Colonic mucosa (tissue), 4 donors: ENCODE measurements at regions not wholly inside any gene's neighbourhood (a gene's known extent, or its start where the extent isn't known, plus 50 kb on each side); places are given as distances from the start of the nearest gene placed in this dataset.

Experiments used
- DNase-seq: peaks from one replicate; pipeline ENCODE4 v3.0.0-alpha.2; 2020
- H3K27ac ChIP-seq: fragments of 200-600 bp; one replicate; pipeline ENCODE4 v1.8.0; 2021
- H3K27me3 ChIP-seq: fragments of 200-600 bp; one replicate; pipeline ENCODE4 v1.8.0; 2021
- H3K36me3 ChIP-seq: fragments of 200-600 bp; one replicate; pipeline ENCODE4 v1.8.0; 2021
- H3K4me1 ChIP-seq: fragments of 200-600 bp; one replicate; pipeline ENCODE4 v1.8.0; 2021; ENCODE audit warnings: mild to moderate bottlenecking
- H3K4me3 ChIP-seq: fragments of 200-600 bp; one replicate; pipeline ENCODE4 v1.8.0; 2021
- H3K9ac ChIP-seq, 2 donors: one replicate each; pipeline ENCODE4 v1.7.0; 2013; ENCODE audit warnings: control low read depth in 2 of 2, low read depth in 2 of 2, low read length in 2 of 2
- H3K9me3 ChIP-seq: fragments of 200-600 bp; one replicate; pipeline ENCODE4 v1.8.0; 2021
- intact Hi-C: fragments of 100-400 bp; cut with DNase I; formaldehyde crosslinking; loops from one replicate; pipeline ENCODE4 v1.14.1; 2022
- TF ChIP-seq, protein P1 (sequence below): fragments of 200-600 bp; IDR thresholded peaks from one replicate; pipeline ENCODE4 v1.8.0; 2022; ENCODE audit warnings: antibody characterized with exemption, mild to moderate bottlenecking
- donor health status: healthy.
- donor health status: DM: no; HTN: no; CAD: no.
- donor health status: DM: no; HTN: no; CAD: no.

- Histone ChIP-seq H3K9ac (no peak overlapping the region), H3K4me1 (no peaks in the 10 kb centered on the region), H3K27me3 (no peaks in the 10 kb centered on the region), H3K9me3 (no peaks in the 10 kb centered on the region), H3K36me3 (no peaks in the 10 kb centered on the region), H3K4me3 (no peak overlapping the region), H3K27ac (no peak overlapping the region)
- TF ChIP-seq, protein P1, sequence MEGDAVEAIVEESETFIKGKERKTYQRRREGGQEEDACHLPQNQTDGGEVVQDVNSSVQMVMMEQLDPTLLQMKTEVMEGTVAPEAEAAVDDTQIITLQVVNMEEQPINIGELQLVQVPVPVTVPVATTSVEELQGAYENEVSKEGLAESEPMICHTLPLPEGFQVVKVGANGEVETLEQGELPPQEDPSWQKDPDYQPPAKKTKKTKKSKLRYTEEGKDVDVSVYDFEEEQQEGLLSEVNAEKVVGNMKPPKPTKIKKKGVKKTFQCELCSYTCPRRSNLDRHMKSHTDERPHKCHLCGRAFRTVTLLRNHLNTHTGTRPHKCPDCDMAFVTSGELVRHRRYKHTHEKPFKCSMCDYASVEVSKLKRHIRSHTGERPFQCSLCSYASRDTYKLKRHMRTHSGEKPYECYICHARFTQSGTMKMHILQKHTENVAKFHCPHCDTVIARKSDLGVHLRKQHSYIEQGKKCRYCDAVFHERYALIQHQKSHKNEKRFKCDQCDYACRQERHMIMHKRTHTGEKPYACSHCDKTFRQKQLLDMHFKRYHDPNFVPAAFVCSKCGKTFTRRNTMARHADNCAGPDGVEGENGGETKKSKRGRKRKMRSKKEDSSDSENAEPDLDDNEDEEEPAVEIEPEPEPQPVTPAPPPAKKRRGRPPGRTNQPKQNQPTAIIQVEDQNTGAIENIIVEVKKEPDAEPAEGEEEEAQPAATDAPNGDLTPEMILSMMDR = no peak
- no peak for DNase-seq
- intact Hi-C loops = no loop called here
These were observed 52.1 kb upstream of the MYRIP start for GRCh38 chr3:39757307-39757706.
